ENCODE measurements at regions not wholly inside any gene's neighbourhood (a gene's known extent, or its start where the extent isn't known, plus 50 kb on each side); places are given as distances from the start of the nearest gene placed in this dataset.

DNA sequence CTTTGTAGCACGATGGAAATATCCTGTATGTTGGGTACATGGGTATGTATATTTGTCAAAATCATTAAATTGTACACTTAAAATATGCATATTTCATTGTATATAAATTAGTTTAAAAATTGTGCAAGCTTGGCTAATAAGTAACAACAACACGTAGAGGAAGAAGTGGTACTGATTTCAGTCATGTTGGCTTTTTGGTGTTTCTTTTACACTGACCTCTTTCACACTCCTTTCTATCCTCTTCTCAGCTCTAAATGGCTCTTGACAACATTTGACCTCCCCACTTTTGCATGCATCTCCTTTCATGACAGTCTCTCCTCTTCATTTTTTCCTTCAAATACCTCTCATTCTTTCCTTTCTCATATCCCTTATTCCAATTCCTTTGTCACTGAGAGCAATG, 801.4 kb upstream of the ZEB2 start:
- DNase-seq, result no peak

DNA sequence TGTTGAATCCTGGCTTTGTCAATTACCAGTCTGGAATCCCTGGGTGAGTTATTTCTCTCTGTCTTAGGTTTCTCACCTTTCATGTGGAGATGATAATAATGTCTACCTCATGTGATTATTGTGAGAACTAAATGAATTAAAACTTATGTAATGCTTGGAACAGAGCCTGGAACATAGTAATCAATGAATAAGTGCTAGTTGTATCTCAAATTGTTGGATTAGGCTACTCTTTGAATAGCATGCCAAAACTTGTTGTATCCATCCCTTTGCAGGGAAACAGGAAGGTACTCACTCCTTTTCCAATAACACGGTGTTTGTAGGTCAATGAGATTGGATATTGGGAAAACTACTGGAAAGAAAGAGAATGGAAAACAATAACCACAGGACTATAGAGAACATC, 796.6 kb upstream of the ZEB2 start:
- DNase-seq, result no peak

DNA sequence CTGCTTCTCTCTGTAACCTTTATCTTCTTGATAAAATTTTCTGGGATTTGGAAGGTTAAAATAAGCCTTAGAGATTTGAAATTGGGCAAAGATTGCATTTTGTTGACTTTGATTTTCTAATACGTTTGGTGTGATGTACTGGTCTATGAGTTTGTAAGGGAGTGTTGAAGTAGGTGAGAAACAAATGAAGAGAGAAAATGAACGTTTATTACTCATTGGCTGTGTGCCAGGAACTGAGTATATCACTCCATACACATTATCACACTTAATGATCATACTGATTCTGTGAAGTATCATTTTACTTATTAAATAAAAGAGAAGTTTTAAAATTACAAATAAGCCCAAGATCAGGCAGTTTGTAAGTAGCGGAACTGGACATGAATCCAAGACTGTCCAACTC, 795.1 kb upstream of the ZEB2 start:
- DNase-seq, result no peak

DNA sequence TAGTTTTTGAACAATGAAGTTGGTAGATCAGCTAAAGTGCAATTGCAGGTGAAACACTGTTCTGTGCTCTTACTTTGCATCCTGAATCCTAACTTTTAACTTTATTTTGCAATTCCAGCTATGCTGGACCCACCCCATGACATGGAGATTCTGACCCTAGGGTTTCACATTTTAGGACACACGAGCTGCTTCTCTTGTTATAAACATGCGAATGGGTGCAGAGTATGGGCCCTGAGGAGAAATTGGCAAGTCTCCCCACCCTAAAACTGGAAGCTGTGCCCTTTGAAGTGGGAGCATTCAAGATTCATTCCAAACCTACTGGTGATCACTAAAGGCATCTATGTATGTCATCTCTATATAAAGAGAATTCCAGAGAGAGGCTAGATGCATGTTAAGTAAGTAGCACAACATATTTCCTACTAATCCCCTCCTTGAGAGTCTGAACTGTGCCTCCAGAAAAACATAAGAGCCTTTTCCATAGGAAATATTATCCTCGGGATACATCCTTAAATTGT, 794.3 kb upstream of the ZEB2 start:
- DNase-seq, result no peak

DNA sequence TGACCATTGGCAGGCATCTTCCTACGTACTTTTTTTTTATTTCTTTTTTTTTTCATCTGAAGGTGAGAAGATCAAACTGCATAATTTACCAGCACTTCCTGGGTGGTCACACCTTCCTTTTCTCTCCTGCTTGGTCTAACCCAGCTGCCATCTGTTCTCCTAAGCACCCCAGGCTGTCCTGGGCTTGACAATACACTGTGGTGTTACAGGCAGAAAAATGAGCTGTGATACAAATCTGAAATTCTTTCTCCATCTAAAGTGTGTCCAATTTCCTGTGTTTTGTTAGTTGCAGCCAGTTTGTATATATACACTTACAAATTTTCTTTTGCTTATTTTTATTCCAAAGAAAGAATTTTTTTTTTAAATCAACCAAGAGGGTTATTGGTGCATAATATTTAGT, 786.0 kb upstream of the ZEB2 start:
- no peak for DNase-seq

DNA sequence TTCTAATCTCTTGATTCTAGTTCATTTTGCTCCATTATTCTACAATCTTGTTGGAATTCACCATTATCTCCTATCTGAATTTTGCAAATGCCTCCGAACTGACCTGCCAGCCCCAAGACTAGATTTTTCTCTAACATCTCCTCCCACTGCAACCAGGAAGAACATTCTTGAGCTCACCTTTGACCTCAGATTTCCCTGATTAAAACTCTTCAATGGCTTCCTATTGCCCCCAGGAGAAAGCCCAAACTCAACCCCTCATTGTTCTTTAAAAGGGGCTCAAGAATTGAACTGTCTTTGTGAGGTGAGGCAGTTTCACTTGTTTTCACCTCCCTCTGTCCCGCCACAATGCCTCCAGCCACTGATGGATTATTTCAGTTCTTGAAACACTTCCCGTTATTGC, 784.6 kb upstream of the ZEB2 start:
- no peak for DNase-seq

DNA sequence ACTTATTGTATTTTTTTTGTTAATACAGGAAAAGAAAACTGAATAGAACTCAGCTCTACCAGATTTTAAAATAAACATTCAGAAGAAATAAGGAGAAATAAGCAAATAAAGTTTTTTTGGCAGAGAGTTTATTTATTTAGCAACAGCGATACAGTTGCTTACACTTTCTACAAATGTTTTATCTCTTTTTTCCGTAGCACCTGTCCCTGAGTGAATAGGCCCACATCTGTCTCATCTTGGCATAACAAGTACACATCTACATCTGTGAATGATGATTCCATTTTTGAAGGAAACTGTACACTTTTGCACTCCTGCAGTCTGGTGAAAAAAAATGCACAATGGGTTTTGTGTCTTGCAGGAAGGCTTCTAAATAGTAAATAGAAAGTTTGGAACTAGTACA, 783.6 kb upstream of the ZEB2 start:
- no peak for DNase-seq

DNA sequence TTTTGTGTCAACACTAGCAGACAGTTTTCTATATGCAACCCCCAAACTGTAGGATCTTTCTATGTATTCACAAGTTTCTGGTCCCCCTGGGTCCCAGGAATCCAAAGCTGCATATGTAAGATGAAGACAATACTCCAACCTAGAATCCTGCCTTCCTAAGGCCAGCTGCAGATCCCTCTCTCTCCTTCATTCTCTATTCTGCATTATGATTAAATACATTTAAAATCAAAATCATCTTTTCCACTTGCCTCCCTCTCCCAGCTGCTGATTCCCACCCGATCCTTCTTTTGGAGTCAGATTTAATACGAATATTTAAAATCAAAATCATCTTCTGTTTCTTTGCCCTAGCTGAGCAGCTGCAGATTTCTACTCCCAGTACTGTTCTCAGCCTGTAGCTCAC, 783.0 kb upstream of the ZEB2 start:
- DNase-seq, result no peak

DNA sequence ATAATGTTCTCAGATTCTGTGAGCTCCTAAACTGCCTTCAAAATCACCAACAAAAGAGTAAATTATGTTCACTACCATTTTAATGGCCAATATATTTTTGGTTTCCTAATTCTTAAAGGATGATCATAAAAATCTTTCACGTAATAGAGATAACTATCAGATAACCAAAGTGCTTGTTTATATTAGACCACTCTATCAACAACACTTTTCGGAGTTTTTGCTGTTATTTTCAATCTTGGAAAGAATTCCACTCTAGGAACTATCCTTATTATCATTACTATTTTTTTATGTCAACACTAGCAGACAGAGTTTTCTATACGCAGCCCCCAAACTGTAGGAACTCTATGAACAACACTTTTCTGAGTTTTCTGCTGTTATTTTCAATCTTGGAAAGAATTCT, 782.5 kb upstream of the ZEB2 start:
- DNase-seq, result no peak

DNA sequence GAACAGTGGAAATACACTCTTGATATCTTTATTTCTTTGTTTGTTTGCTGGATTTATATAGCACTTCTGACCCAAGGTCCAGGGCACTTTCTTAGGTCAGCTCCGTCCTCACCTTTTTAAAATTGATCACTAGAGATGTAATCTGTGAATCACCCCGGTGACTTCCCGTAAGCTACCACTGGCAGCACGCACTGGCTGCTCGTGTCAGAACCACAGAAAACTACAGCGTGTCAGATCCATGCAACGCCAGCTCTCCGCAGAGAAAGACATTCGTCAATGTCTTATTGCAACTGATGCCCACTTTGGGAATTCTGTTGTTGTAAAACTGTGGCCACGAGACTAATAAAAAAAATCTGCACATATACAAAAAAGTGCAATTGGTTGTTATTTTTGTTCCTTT, 779.4 kb upstream of the ZEB2 start:
- DNase-seq, result no peak

DNA sequence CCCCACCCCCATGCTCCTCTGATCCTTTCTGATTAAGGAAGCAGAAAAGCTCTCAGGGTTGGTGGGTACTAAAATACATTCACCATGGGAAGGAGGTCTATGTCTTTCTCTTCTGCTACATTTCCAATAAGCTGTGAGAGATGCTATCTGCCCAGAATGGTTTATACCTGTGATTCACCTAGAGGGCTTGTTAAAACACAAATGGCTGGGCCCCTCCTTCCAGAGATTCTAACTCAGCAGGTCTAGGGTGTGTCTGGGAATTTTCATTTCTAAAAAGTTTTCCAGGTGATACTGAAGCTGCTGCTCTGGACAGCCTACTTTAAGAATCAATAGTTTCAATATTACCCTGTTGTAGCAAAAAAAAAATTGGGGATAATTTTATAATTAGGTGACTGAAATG, 772.2 kb upstream of the ZEB2 start:
- no peak for DNase-seq

DNA sequence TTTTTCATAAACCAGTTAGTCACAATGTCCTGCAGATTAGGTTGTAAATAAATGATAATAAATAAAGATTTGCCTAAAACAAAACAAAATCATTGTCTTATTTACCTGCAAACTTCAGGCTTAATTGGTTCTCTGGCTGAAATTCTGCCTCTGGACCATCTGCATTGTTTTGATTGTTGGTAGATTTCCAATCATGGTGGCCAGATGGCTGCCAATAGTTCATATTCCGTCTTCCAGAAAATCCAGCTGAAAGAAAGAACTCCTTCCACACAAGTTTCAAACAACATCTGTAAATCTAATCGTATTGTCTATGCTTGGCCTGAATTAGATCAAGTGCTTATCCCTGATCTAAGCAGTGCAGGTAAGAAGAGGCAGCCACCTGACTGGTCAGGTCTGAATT, 771.1 kb upstream of the ZEB2 start:
- no peak for DNase-seq

DNA sequence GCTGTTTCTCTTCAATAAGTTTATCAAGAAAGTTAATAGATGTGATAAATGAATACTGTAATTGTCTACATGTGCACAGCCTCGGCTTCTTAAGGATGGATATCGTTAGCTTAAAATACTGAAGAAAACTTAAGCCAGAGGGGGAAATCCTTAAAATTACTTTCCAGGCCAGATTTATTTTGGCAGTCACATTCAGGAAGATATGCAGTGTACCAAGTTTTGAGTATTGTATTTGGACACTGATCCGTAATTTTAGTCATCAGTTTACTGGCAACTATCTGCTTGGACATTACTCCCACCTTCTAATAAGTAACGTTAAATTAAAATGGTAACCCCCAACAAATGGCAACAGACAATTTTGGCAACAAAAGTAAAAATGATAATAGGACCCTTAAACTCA, 770.0 kb upstream of the ZEB2 start:
- no peak for DNase-seq

DNA sequence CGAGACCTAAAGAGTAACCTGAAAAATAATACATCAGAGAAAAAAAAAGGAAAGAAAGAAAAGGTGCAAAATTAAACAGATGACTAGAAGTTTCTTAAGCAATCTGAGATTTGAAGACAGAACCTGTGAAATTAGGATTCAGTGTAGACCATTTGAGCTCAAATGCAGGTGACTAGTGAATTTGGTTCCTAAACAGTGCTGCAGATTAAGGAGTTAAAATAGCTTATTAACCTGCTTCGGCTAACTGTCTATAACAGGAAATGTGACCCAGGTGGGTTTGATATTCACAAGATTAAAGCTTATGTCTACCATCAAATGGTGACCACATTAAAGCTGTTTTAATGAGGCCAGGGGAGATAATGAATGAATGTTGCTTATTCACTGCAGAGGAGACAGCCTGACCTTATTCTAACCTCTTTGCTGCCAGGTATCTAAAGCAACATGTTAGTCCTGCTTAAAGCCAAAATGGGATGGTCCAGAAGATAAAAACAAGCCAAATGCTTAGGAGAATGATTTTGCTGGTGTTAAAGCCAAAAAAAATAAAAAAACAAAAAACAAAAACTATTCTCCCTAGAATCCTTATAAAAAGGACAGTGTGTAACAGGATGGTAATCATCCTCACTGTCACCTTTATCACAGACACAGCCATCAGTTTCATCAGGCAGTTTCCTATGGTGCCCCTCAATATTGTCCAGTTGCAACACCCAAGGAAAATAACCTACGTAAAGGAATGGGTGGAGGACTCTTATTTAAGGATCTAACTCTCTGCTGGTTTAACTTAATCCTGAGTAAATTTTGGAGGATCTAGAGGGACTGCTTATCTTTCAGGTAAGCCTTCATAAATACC, 769.0 kb upstream of the ZEB2 start:
- DNase-seq, result no peak

DNA sequence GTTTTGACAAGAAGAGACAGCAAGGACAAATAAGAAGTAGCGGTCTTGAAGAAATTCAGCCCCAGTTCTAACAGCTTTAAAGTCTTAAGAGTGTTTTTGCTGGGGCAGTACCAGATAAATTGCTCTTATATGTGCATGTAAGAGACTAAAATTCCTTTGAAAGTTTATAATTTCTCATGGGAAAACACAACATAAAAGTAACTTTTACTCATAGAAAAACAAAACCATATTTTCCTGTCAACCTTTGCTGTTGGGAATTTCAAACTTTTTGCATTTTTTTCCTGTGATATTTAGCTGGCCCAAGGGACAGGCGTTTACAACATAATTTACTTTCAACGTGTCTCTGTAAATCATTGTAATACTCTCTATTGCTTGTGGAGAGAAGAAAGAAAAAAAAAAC, 767.8 kb upstream of the ZEB2 start:
- DNase-seq, result no peak

DNA sequence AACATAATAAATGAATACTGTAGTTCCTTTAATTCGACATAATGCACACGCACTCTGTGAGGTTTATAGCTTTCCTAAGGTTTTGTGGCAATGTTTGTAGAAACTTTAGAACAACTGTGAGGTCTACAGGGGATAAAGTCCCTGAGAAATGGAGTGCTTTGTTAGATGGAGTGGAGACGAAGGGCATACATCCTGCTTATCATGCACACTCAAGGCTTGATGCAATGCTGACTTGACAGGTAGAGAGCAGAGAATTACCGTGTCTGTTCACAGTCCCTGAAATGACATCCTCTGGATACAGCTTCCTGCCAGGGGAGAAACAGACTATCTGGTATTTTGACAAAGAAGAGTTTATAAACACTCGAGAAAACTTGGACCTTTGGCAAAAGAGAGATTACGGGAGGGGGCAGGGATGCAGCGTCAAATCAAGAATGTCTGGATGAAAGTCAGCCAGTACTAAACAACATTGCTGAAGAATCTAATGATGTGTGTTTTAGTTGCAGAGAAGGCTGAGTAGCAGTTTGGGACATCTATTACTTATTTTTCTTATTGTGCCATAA, 766.9 kb upstream of the ZEB2 start:
- DNase-seq, result no peak

DNA sequence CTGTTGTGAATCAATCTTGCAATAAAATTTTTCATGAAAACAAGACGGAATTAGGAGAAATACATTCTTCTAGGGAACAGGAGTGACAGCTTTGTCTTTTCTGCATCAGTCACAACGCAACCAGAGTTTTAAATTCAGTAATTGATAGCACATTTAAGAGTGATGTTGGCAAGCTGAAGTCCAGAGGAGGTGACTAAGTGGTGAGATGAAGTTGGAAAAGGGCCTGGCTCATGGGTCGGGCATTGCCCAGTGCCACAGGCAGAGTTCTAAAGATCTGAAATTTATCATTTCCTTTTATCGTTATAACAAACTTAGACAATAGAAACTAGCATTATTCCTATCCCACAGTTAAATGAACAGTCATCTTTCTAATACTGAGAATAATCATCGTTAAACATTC, 764.6 kb upstream of the ZEB2 start:
- no peak for DNase-seq

DNA sequence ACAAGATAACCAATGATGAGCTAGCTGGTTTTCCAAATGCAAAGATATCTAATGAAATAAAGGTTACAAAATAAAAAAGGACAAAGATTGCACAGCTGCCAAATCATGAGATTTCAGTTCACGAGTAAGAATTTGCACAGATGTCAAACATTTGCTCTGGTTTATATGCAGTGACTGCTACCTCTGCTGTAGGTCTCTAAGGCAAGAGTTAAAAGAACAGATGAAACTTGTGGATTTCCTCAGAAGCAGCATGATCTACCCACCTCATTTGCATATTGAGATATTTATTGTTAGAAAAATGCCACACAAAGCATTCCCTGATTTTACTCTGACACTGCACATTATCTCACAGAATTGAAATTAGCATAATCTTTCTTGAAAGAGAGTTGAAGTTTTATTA, 763.2 kb upstream of the ZEB2 start:
- DNase-seq, result no peak

DNA sequence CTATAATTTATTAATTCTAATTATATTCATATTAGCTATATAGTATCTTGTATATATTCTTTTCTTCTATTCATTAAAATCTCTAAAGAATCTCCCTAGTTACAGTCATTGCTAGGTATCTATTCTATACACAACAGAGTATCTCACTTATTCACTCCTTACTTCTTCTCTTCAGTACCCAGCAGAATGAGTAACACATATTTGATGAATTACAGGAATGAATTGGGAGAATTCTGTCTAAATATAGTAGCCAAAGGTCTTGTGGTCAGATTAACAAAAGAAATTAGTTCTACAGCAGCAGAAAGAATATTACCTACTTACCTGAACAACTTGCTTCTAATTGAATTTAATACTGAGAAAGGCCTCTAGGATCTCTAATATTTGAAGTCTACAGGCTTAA, 758.0 kb upstream of the ZEB2 start:
- DNase-seq, result no peak

DNA sequence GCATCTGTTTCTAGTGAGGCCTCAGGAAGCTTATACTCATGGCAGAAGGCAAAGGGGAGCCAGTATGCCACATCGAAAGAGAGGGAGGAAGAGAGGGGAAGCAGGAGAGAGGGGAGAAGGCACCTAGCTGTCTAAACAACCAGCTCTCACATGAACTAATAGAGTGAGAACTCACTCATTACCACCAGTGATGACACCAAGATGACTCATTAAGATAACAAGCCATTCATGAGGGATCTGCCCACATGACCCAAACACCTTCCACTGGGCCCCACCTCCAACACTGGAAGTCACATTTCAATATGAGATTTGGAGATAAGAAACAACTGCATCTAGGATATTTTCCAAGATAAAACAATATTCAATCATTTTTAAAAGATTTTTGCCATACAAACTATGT, 753.9 kb upstream of the ZEB2 start:
- no peak for DNase-seq

DNA sequence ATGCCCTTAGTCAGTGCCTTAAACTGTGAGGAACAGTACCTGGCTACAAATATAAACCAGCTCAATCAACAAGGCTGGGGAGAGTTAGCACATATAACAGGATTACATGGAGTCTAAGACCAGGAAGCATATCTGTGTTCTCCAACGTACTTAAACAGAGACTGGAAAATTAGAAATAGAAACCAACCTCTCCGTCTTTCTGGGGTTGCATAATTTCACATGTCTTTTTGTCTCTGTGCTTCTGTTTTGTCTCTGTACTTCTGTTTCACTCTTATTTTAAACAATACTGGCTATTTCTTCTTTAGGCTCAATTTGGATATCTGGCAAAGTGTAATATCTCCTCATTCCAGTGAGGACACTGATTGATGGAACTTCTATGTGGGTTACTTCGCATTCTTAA, 749.0 kb upstream of the ZEB2 start:
- no peak for DNase-seq

DNA sequence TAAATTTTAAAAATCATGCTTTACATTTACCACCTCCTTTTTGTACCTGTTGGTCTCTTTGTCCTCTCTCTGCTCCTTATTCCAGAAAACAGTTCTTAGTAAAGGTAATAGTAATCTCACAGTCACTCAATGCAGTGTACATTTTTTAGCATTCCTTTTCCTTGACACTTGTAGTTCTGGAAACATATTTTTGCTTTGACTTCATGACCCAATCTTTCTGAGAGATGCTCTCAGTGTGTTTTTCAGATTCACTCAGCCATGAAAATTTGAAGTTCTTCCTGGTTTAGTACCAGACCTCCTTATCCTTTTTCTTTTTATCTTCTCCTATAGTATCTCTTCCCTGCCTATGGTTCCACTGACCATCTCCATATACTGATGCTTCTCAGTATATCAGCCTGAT, 747.5 kb upstream of the ZEB2 start:
- DNase-seq, result no peak

DNA sequence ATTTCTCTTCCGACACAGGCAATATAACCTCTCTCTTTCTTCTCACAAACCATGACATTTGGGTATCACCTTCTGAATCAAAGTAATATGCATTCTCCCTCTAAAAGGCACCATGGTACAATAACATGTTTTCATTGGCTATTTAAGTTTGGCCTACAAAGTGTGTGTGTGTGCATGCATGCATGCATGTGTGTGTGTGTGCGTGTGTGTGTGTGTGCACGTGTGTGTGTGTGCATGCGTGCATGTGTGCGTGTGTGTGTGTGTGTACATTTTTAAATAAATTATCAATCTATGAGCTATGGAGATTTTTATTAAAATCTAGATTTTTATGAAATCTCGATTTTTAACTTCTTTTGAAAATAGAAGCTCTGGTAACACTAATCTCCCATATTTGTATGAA, 745.3 kb upstream of the ZEB2 start:
- DNase-seq, result no peak

DNA sequence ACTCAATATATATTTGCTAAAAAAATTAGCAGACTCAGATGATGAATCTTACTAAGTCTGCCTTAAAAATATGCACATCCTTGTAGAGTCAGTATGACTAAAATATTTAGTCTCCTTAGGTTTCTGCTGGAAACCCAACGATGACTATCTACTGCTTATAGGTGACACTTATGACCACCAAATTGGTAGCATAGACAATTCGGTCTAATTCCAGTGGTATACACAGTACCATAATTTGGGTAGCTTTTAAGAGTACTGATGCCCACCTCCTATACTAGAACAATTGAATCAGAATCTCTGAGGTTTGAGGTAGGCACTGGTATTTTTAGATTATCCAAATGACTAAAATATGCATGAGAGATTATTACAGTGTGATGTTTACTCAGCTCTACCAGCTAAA, 740.8 kb upstream of the ZEB2 start:
- no peak for DNase-seq

DNA sequence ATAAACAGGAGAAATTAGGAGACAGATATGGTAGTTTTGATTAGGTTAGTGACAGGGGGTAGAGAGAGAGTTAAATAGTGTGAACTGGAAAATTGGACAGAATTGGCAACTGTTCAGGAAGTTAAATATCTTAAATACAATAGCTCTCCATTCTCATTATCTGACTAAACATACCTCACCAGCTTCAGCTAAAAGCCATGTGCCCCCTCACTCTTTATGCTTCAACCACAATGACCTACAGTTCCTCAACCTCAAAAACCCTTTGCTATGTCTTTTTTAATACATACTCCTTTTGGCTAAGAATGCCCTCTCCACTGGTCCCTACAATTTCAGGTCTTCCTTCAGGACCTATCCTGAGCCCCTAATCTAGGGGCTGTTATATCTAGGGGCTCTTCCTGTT, 740.2 kb upstream of the ZEB2 start:
- DNase-seq, result no peak

All from islet precursor cell (in vitro differentiated cells).